HepG2 (cell line): ENCODE measurements at regions not wholly inside any gene's neighbourhood (a gene's known extent, or its start where the extent isn't known, plus 50 kb on each side); places are given as distances from the start of the nearest gene placed in this dataset.
"Not testable (repeated sequence)": the region's sequence is repeated elsewhere in the genome, so short reads cannot be mapped to it uniquely, and the experiment has no call there.

ENCODE experiments used
- ATAC-seq: fragments of 200-7000 bp; cut with Tn5 transposase; 3 replicates; pipeline ENCODE4 v1.9.1; 2020; ENCODE audit warnings: mild to moderate bottlenecking, moderate library complexity
- BruUV-seq: library from RNA; stranded (reverse); fragments of 400-500 nt; replicated peaks from 2 replicates; lab custom pipeline; 2021; lab: Mats Ljungman, UMichigan
- CTCF ChIA-PET: fragments of 300-600 bp; formaldehyde crosslinking; extraction: SDS; loops from one replicate; lab custom pipeline; 2021; ENCODE audit warnings: low total read pairs, inconsistent platforms, low intra/inter-chr PET ratio; lab: Yijun Ruan, JAX
- POLR2A ChIA-PET: fragments of 350-600 bp; sonication (Branson Sonifier 250); formaldehyde crosslinking; loops from one replicate; lab custom pipeline; 2020; ENCODE audit warnings: antibody characterized with exemption, inconsistent platforms; lab: Yijun Ruan, JAX
- DNase-seq: peaks from one replicate; pipeline ENCODE4 v3.0.0-alpha.2; 2015; ENCODE audit warnings: low spot score
- FAIRE-seq: peaks from 3 replicates; lab custom pipeline; 2011; peaks lifted over from hg19 to GRCh38; lab: Jason Lieb, UNC
- H2AFZ ChIP-seq: one replicate; pipeline ENCODE4 v1.6.1; 2011; ENCODE audit warnings: low read length, inconsistent platforms
- H3K27ac ChIP-seq: fragments of 300-600 bp; 3 replicates; pipeline ENCODE4 v1.8.0; 2011; ENCODE audit warnings: mixed run types, mild to moderate bottlenecking, mixed read lengths, low read length, inconsistent platforms; ENCODE audit not compliant: insufficient read depth; ENCODE audit errors: extremely low read length
- H3K27me3 ChIP-seq, 2 experiments: fragments of 200-600 bp in 1 of 2; 2 replicates in 1 of 2; 3 replicates in 1 of 2; pipeline versions ENCODE4 v1.6.0 to v1.8.0; 2011; ENCODE audit warnings: low read length in 2 of 2, mild to moderate bottlenecking in 2 of 2, moderate library complexity in 2 of 2, inconsistent platforms in 1 of 2; ENCODE audit not compliant: insufficient read depth in 2 of 2, control insufficient read depth in 1 of 2
- H3K36me3 ChIP-seq, 2 experiments: fragments of 200-600 bp in 1 of 2; replicated peaks in 1 of 2; 2 replicates in 1 of 2; 3 replicates in 1 of 2; pipeline versions ENCODE4 v1.5.1 to v1.8.0; 2011; ENCODE audit warnings: low read length in 2 of 2, inconsistent platforms in 1 of 2; ENCODE audit not compliant: insufficient read depth in 2 of 2, control insufficient read depth in 1 of 2
- H3K4me1 ChIP-seq: 2 replicates; pipeline ENCODE4 v1.5.1; 2012; ENCODE audit warnings: low read length, inconsistent platforms; ENCODE audit not compliant: insufficient read depth
- H3K4me2 ChIP-seq: 2 replicates; pipeline ENCODE4 v1.6.0; 2011; ENCODE audit warnings: low read depth, low read length, inconsistent platforms
- H3K4me3 ChIP-seq, 3 experiments: fragments of 200-600 bp in 1 of 3; sonication (generic), shearing (Covaris generic) in 1 of 3; replicated peaks in 1 of 3; 2 replicates each; pipeline ENCODE4 v1.5.1; 2011 to 2016; ENCODE audit warnings: low read length in 3 of 3, inconsistent platforms in 2 of 3, low read depth in 2 of 3, mild to moderate bottlenecking in 2 of 3, control low read depth in 1 of 3, mixed read lengths in 1 of 3; ENCODE audit not compliant: insufficient read depth in 1 of 3
- H3K79me2 ChIP-seq: one replicate; pipeline ENCODE4 v1.6.1; 2011; ENCODE audit warnings: low read length, inconsistent platforms; ENCODE audit not compliant: insufficient read depth
- H3K9ac ChIP-seq: 2 replicates; pipeline ENCODE4 v1.6.0; 2011; ENCODE audit warnings: mild to moderate bottlenecking, low read depth, low read length, inconsistent platforms; ENCODE audit not compliant: insufficient read depth
- H3K9me3 ChIP-seq: 2 replicates; pipeline ENCODE4 v1.5.1; 2012; ENCODE audit warnings: mild to moderate bottlenecking, low read length
- H4K20me1 ChIP-seq: 2 replicates; pipeline ENCODE4 v1.6.0; 2011; ENCODE audit warnings: inconsistent platforms, mild to moderate bottlenecking, low read length, moderate library complexity; ENCODE audit not compliant: insufficient read depth
- whole genome bisulfite sequencing: methylation state at CpG from one replicate; pipeline ENCODE4 v1.1.6; 2017; ENCODE audit warnings: low lambda C conversion rate; 5-methylcytosine and 5-hydroxymethylcytosine counted together
- in situ Hi-C: cut with HindIII; loops from 2 replicates; pipeline ENCODE4 v1.10.0; 2017; ENCODE audit warnings: low pct_unique_long_range_greater_than_20kb; ENCODE audit not compliant: extremely low pct_ligation_motif_present
- intact Hi-C: fragments of 100-400 bp; cut with micrococcal nuclease; formaldehyde crosslinking; loops from one replicate; pipeline ENCODE4 v1.10.0; 2022; ENCODE audit not compliant: unreplicated experiment

DNA sequence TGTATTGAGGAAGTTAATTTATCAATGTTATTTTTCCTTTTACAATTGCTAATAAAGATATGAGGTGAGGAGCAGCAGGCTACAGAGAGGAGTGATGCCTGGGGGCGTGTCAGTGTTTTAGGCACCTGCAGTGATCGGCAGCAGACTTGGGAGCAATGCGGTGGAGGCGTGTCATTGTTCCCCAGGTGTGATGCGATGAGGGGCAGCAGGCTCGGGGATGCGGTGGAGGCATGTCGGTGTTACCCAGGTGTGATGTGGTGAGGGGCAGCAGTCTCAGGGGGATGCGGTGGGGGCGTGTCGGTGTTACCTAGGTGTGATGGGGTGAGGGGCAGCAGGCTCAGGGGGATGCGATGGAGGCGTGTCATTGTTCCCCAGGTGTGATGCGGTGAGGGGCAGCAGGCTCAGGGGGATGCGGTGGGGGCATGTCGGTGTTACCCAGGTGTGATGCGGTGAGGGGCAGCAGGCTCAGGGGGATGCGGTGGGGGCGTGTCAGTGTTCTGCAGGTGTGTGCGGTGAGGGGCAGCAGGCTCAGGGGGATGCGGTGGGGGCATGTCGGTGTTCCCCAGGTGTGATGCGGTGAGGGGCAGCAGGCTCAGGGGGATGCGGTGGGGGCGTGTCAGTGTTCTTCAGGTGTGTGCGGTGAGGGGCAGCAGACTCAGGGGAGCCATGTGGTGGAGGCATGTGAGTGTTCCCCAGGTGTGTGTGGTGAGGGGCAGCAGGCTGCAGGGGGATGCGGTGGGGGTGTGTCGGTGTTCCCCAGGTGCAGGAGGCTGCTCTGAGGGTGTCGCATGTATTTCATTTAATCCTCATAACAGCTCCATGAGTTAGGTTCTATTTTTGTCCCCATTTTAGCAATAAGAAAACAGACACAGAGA lies 186.2 kb upstream of the GOLGA6L22 start:
- ATAC-seq, intact Hi-C loops, H3K4me1 ChIP-seq, H4K20me1 ChIP-seq, H3K27me3 ChIP-seq, H3K4me2 ChIP-seq, H3K27ac ChIP-seq, BruUV-seq, H3K4me3 ChIP-seq, H2AFZ ChIP-seq, H3K79me2 ChIP-seq, FAIRE-seq, H3K9ac ChIP-seq, DNase-seq, POLR2A ChIA-PET, H3K36me3 ChIP-seq, in situ Hi-C loops, H3K9me3 ChIP-seq, CTCF ChIA-PET: not testable (repeated sequence)
- 61% methylated on average over 29 of the region's 29 CpGs for WGBS

DNA sequence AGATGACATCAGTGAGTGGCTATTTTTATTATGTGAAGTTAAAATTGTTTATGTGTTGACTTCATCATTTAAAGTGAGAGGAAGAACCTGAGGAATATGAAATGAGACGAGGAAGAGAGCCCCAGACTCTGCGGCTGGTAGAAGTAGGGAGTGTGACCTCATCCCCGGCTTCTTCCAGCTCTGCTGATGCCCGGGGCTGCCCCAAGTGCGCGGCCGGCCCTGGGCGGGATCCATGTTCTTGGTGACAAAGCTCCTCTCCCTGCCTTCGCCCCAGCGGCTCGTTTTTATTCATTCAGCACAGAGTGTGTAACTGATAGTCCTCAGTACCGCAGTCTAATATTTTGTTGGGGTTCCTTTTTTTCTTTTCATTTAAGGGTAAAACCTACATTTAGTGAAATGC lies 185.5 kb upstream of the GOLGA6L22 start:
- H3K36me3 ChIP-seq, H3K4me3 ChIP-seq, H3K9ac ChIP-seq, H3K4me2 ChIP-seq, BruUV-seq, CTCF ChIA-PET, H2AFZ ChIP-seq, DNase-seq, in situ Hi-C loops, H3K27ac ChIP-seq, ATAC-seq, H3K9me3 ChIP-seq, H4K20me1 ChIP-seq, FAIRE-seq, H3K4me1 ChIP-seq, H3K27me3 ChIP-seq, intact Hi-C loops, H3K79me2 ChIP-seq, POLR2A ChIA-PET: not testable (repeated sequence)
- WGBS: 48% methylated on average over 9 of the region's 12 CpGs

DNA sequence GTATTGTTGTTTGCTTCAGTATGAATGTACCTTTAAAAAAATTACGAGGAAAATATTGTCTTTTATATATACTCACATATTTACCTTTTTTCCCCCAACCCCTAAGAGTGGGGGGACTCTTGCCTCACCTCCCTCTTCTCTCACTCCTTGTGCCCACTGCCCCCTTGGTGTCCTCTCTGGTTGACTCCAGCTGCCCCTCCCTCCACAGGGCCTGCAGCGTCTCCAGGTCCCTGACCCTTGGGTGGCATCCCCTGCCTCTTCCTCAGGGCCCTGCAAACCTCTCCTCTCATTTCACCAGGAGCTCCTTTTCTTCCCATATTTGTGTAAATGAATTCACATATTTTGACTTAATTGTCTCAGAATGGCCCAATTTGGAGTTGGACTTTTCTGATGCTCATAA lies 184.3 kb upstream of the GOLGA6L22 start:
- H3K4me3 ChIP-seq, H3K27ac ChIP-seq, FAIRE-seq, DNase-seq, intact Hi-C loops, H3K36me3 ChIP-seq, H3K4me2 ChIP-seq, POLR2A ChIA-PET, in situ Hi-C loops, CTCF ChIA-PET, ATAC-seq, H3K27me3 ChIP-seq, H3K4me1 ChIP-seq, H4K20me1 ChIP-seq, H3K79me2 ChIP-seq, H3K9me3 ChIP-seq, H3K9ac ChIP-seq, BruUV-seq, H2AFZ ChIP-seq: not testable (repeated sequence)
- WGBS: 13% methylated on average over 2 of the region's 2 CpGs

DNA sequence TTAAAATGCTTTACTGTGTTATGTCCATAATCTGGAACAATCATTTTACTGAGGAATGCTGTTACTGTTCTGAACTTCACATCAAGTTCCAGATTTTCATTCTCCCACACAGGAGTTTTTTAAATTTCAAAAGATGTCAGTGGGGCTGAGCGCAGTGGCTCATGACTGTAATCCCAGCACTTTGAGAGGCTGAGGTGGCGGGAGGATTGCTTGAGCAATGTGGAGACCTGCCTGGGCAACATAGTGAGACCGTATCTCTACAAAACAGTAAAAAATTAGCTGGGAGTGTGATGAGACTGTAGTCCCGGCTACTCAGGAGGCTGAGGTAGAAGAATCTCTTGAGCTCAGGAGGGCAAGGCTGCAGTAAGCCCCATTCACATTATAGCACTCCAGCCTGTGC lies 177.9 kb upstream of the GOLGA6L22 start:
- FAIRE-seq, H3K4me1 ChIP-seq, H3K4me2 ChIP-seq, H3K9ac ChIP-seq, POLR2A ChIA-PET, in situ Hi-C loops, DNase-seq, H3K9me3 ChIP-seq, ATAC-seq, H3K79me2 ChIP-seq, H2AFZ ChIP-seq, H3K27me3 ChIP-seq, H3K36me3 ChIP-seq, H3K27ac ChIP-seq, intact Hi-C loops, H4K20me1 ChIP-seq, CTCF ChIA-PET, H3K4me3 ChIP-seq, BruUV-seq: not testable (repeated sequence)
- WGBS: 48% methylated on average over 4 of the region's 4 CpGs
